ENCODE measurements at regions not wholly inside any gene's neighbourhood (a gene's known extent, or its start where the extent isn't known, plus 50 kb on each side); places are given as distances from the start of the nearest gene placed in this dataset.
A peak's percentile ranks its signal among the peaks of the same experiment; 100 is the strongest.

GRCh38 chrX:125646195-125646594 is 326.5 kb downstream of the TEX13C start:
- Histone ChIP-seq H3K9me3 (replicated peaks; ENCODE audit: control insufficient read depth, insufficient read depth, low read depth, low read length) (no peaks in the 10 kb centered on the region; the same call in 1 of the 2 replicates), H3K79me2 (ENCODE audit: control insufficient read depth, insufficient read depth, low read length) (no peaks in the 10 kb centered on the region), H2AFZ (ENCODE audit: low read depth, low read length) (no peak overlapping the region), H3K9me1 (ENCODE audit: control insufficient read depth, insufficient read depth, low read length) (no peaks in the 10 kb centered on the region), H3K9ac (ENCODE audit: insufficient read depth in 1 of 2, low read depth in 2 of 2, low read length in 2 of 2) (no peak overlapping the region), H3K4me3 (no peak overlapping the region), H3K27me3 (ENCODE audit: control insufficient read depth in 2 of 2, insufficient read depth in 2 of 2, low read length in 2 of 2) (no peaks in the 10 kb centered on the region), H3K4me1 (replicated peaks in 1 of 2; ENCODE audit: control insufficient read depth in 2 of 2, insufficient read depth in 2 of 2, low read length in 2 of 2) (no peaks in the 10 kb centered on the region), H3K36me3 (ENCODE audit: control insufficient read depth, insufficient read depth, low read length) (no peaks in the 10 kb centered on the region), H3K27ac (ENCODE audit: extremely low read depth, low read depth, low read length) (no peak overlapping the region), H3K4me2 (ENCODE audit: insufficient read depth, low read length) (no peak overlapping the region), H4K20me1 (replicated peaks; ENCODE audit: control insufficient read depth, insufficient read depth, low read length) (no peaks in the 10 kb centered on the region)
- FAIRE-seq = no peak
- in situ Hi-C loops (cut with MboI) (no loop called here), intact Hi-C loops (cut with micrococcal nuclease) (no loop called here)
- ATAC-seq = peak; percentile 82
- DNase-seq (ENCODE audit: extremely low read depth in 1 of 4, low spot score in 3 of 4) = peak in 2 of 4 experiments; percentile 5 to 28
- CTCF ChIA-PET (ENCODE audit: low intra/inter-chr PET ratio) = no interaction called here
- POLR2A ChIA-PET = no interaction called here
- TF ChIP-seq, protein P1, sequence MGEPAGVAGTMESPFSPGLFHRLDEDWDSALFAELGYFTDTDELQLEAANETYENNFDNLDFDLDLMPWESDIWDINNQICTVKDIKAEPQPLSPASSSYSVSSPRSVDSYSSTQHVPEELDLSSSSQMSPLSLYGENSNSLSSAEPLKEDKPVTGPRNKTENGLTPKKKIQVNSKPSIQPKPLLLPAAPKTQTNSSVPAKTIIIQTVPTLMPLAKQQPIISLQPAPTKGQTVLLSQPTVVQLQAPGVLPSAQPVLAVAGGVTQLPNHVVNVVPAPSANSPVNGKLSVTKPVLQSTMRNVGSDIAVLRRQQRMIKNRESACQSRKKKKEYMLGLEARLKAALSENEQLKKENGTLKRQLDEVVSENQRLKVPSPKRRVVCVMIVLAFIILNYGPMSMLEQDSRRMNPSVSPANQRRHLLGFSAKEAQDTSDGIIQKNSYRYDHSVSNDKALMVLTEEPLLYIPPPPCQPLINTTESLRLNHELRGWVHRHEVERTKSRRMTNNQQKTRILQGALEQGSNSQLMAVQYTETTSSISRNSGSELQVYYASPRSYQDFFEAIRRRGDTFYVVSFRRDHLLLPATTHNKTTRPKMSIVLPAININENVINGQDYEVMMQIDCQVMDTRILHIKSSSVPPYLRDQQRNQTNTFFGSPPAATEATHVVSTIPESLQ (CRISPR knock-in tag; IDR thresholded peaks at IDR 0.05) = no peak
- TF ChIP-seq RAD21 (CRISPR knock-in tag; conservative IDR thresholded peaks at IDR 0.05 in 1 of 2, IDR thresholded peaks at IDR 0.05 in 1 of 2) (0 out of 4 replicates have a peak, but pooled peaks of 1 of the 2 experiments have one; percentile 24), CXXC5 (CRISPR knock-in tag; IDR thresholded peaks at IDR 0.05) (no peak)
- TF ChIP-seq, protein P2, sequence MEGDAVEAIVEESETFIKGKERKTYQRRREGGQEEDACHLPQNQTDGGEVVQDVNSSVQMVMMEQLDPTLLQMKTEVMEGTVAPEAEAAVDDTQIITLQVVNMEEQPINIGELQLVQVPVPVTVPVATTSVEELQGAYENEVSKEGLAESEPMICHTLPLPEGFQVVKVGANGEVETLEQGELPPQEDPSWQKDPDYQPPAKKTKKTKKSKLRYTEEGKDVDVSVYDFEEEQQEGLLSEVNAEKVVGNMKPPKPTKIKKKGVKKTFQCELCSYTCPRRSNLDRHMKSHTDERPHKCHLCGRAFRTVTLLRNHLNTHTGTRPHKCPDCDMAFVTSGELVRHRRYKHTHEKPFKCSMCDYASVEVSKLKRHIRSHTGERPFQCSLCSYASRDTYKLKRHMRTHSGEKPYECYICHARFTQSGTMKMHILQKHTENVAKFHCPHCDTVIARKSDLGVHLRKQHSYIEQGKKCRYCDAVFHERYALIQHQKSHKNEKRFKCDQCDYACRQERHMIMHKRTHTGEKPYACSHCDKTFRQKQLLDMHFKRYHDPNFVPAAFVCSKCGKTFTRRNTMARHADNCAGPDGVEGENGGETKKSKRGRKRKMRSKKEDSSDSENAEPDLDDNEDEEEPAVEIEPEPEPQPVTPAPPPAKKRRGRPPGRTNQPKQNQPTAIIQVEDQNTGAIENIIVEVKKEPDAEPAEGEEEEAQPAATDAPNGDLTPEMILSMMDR (IDR thresholded peaks at IDR 0.05 in 2 of 3, conservative IDR thresholded peaks at IDR 0.05 in 1 of 3; ENCODE audit: insufficient read depth in 2 of 3, low read depth in 1 of 3, low read length in 3 of 3) = peak; percentile 18 to 35 (median 26); a peak in 2 of 6 replicates
- BruUV-seq (replicated peaks) = no TSS peak
- 0% methylated on average over 2 of the region's 2 CpGs for WGBS (ENCODE audit: insufficient coverage, low coverage, missing lambda C conversion rate)
